Activated naive CD4-positive, alpha-beta T cell (primary cell): ENCODE measurements at regions not wholly inside any gene's neighbourhood (a gene's known extent, or its start where the extent isn't known, plus 50 kb on each side); places are given as distances from the start of the nearest gene placed in this dataset.

Experiments
- DNase-seq, 4 experiments: peaks; one replicate each; lab custom pipeline; 2025; lab: John Stamatoyannopoulos, UW

GRCh38 chr17:36756695-36757094, 155.3 kb downstream of the MRM1 start:
- DNase-seq = no peak

- no peak for DNase-seq
Observed at GRCh38 chr17:36760425-36760824, 159.0 kb downstream of the MRM1 start.

- DNase-seq = no peak
Observed at GRCh38 chr17:36761203-36761950, 160.0 kb downstream of the MRM1 start.

GRCh38 chr17:36765436-36766043, 164.2 kb downstream of the MRM1 start:
- DNase-seq = no peak

GRCh38 chr17:36768394-36768793, 167.0 kb downstream of the MRM1 start:
- DNase-seq = no peak

- DNase-seq = no peak
Observed at GRCh38 chr17:36773039-36773438, 164.2 kb upstream of the LHX1 start.

GRCh38 chr17:36777118-36777517, 160.2 kb upstream of the LHX1 start:
- no peak for DNase-seq

GRCh38 chr17:36778448-36778847, 158.8 kb upstream of the LHX1 start:
- no peak for DNase-seq

GRCh38 chr17:36779550-36779949, 157.7 kb upstream of the LHX1 start:
- no peak for DNase-seq

GRCh38 chr17:36784633-36785032, 152.6 kb upstream of the LHX1 start:
- no peak for DNase-seq

- DNase-seq = no peak
Observed at GRCh38 chr17:36786867-36787266, 150.4 kb upstream of the LHX1 start.

- no peak for DNase-seq
Observed at GRCh38 chr17:36791150-36791941, 145.9 kb upstream of the LHX1 start.

- DNase-seq = no peak
Observed at GRCh38 chr17:36791942-36792475, 145.3 kb upstream of the LHX1 start.

GRCh38 chr17:36792849-36793248, 144.4 kb upstream of the LHX1 start:
- DNase-seq = no peak

- DNase-seq = no peak
Observed at GRCh38 chr17:36793976-36794375, 143.3 kb upstream of the LHX1 start.

- no peak for DNase-seq
Observed at GRCh38 chr17:36807496-36808179, 129.6 kb upstream of the LHX1 start.

- no peak for DNase-seq
Observed at GRCh38 chr17:36808180-36808661, 129.1 kb upstream of the LHX1 start.

- DNase-seq = no peak
Observed at GRCh38 chr17:36812762-36813161, 124.5 kb upstream of the LHX1 start.

GRCh38 chr17:36813357-36813756, 123.9 kb upstream of the LHX1 start:
- DNase-seq = no peak

- no peak for DNase-seq
Observed at GRCh38 chr17:36813957-36814563, 123.2 kb upstream of the LHX1 start.

- no peak for DNase-seq
Observed at GRCh38 chr17:36814958-36815357, 122.3 kb upstream of the LHX1 start.
